Keratinocyte (primary cell): ENCODE measurements at regions not wholly inside any gene's neighbourhood (a gene's known extent, or its start where the extent isn't known, plus 50 kb on each side); places are given as distances from the start of the nearest gene placed in this dataset.

ENCODE experiments used
- DNase-seq: peaks from one replicate; pipeline ENCODE4 v3.0.0-alpha.2; 2011; ENCODE audit warnings: low read depth, missing footprints, low spot score
- FAIRE-seq: peaks from 2 replicates; lab custom pipeline; 2011; peaks lifted over from hg19 to GRCh38; lab: Jason Lieb, UNC
- H2AFZ ChIP-seq: 2 replicates; pipeline ENCODE4 v1.6.0; 2012; ENCODE audit warnings: low read length, control low read depth, inconsistent platforms; ENCODE audit not compliant: control insufficient read depth
- H3K27ac ChIP-seq: 2 replicates; pipeline ENCODE4 v1.5.1; 2011; ENCODE audit warnings: low read length; ENCODE audit not compliant: control insufficient read depth, insufficient read depth
- H3K27me3 ChIP-seq: 3 replicates; pipeline ENCODE4 v1.6.0; 2011; ENCODE audit warnings: low read length; ENCODE audit not compliant: control insufficient read depth, insufficient read depth; ENCODE audit errors: extremely low read depth
- H3K36me3 ChIP-seq, 2 experiments: 2 replicates in 1 of 2; 3 replicates in 1 of 2; pipeline ENCODE4 v1.5.1; 2011; ENCODE audit warnings: low read length in 2 of 2, mild to moderate bottlenecking in 1 of 2; ENCODE audit not compliant: control insufficient read depth in 2 of 2, insufficient read depth in 2 of 2; ENCODE audit errors: extremely low read depth in 1 of 2
- H3K4me1 ChIP-seq: 3 replicates; pipeline ENCODE4 v1.5.1; 2011; ENCODE audit warnings: low read length; ENCODE audit not compliant: control insufficient read depth, insufficient read depth; ENCODE audit errors: extremely low read depth
- H3K4me2 ChIP-seq: 3 replicates; pipeline ENCODE4 v1.6.0; 2011; ENCODE audit warnings: low read depth, low read length; ENCODE audit not compliant: control insufficient read depth, insufficient read depth; ENCODE audit errors: extremely low read depth
- H3K4me3 ChIP-seq, 3 experiments: fragments of 200-600 bp in 1 of 3; sonication (generic) in 1 of 3; 2 replicates in 2 of 3; 3 replicates in 1 of 3; pipeline ENCODE4 v1.5.1; 2011 to 2016; ENCODE audit warnings: low read length in 3 of 3, mild to moderate bottlenecking in 3 of 3, control low read depth in 2 of 3, inconsistent platforms in 1 of 3, low read depth in 1 of 3, mixed read lengths in 1 of 3, mixed run types in 1 of 3, moderate library complexity in 1 of 3; ENCODE audit not compliant: control insufficient read depth in 2 of 3, insufficient read depth in 2 of 3; ENCODE audit errors: extremely low read depth in 1 of 3
- H3K79me2 ChIP-seq: 2 replicates; pipeline ENCODE4 v1.6.0; 2012; ENCODE audit warnings: low read length; ENCODE audit not compliant: control insufficient read depth, insufficient read depth
- H3K9ac ChIP-seq: 3 replicates; pipeline ENCODE4 v1.6.0; 2011; ENCODE audit warnings: low read length; ENCODE audit not compliant: control insufficient read depth, insufficient read depth; ENCODE audit errors: extremely low read depth
- H3K9me1 ChIP-seq: 3 replicates; pipeline ENCODE4 v1.6.0; 2011; ENCODE audit warnings: low read length; ENCODE audit not compliant: control insufficient read depth, insufficient read depth; ENCODE audit errors: extremely low read depth
- H3K9me3 ChIP-seq: 2 replicates; pipeline ENCODE4 v1.5.1; 2012; ENCODE audit warnings: low read depth, low read length; ENCODE audit not compliant: control insufficient read depth
- H4K20me1 ChIP-seq: 3 replicates; pipeline ENCODE4 v1.6.0; 2011; ENCODE audit warnings: low read length; ENCODE audit not compliant: control insufficient read depth, insufficient read depth; ENCODE audit errors: extremely low read depth
- EZH2 ChIP-seq: IDR thresholded peaks from one replicate; pipeline ENCODE4 v1.6.1; 2012; ENCODE audit warnings: inconsistent platforms, mild to moderate bottlenecking, low read length, moderate library complexity
- dilution Hi-C: fragments of 300-500 bp; cut with MboI; formaldehyde crosslinking; loops from one replicate; pipeline ENCODE4 v1.7.0; 2020; ENCODE audit warnings: low sequenced_read_pairs; ENCODE audit not compliant: extremely low pct_ligation_motif_present
- TF ChIP-seq, protein P1 (sequence below), 3 experiments: IDR thresholded peaks in 1 of 3; conservative IDR thresholded peaks in 1 of 3; optimal IDR thresholded peaks in 1 of 3; 2 replicates in 2 of 3; 3 replicates in 1 of 3; pipeline versions ENCODE3 to v1.5.1; 2011; ENCODE audit warnings: low read length in 3 of 3, mild to moderate bottlenecking in 3 of 3, moderate library complexity in 2 of 3, control low read depth in 1 of 3, inconsistent platforms in 1 of 3; ENCODE audit not compliant: insufficient read depth in 2 of 3; ENCODE audit errors: extremely low read depth in 1 of 3

- no peak overlapping the region for H2AFZ ChIP-seq
- no peaks in the 10 kb centered on the region for H3K9me1 ChIP-seq
- dilution Hi-C loops, result no loop called here
- H3K4me3 ChIP-seq, result no peak overlapping the region
- no peak for DNase-seq
- H3K9ac ChIP-seq, result no peak overlapping the region
- H3K27ac ChIP-seq, result no peak overlapping the region
- TF ChIP-seq, protein P1, sequence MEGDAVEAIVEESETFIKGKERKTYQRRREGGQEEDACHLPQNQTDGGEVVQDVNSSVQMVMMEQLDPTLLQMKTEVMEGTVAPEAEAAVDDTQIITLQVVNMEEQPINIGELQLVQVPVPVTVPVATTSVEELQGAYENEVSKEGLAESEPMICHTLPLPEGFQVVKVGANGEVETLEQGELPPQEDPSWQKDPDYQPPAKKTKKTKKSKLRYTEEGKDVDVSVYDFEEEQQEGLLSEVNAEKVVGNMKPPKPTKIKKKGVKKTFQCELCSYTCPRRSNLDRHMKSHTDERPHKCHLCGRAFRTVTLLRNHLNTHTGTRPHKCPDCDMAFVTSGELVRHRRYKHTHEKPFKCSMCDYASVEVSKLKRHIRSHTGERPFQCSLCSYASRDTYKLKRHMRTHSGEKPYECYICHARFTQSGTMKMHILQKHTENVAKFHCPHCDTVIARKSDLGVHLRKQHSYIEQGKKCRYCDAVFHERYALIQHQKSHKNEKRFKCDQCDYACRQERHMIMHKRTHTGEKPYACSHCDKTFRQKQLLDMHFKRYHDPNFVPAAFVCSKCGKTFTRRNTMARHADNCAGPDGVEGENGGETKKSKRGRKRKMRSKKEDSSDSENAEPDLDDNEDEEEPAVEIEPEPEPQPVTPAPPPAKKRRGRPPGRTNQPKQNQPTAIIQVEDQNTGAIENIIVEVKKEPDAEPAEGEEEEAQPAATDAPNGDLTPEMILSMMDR (optimal IDR thresholded peaks at IDR 0.05 in 1 of 3, IDR thresholded peaks at IDR 0.05 in 1 of 3, conservative IDR thresholded peaks at IDR 0.05 in 1 of 3; ENCODE audit: extremely low read depth in 1 of 3, insufficient read depth in 2 of 3, low read length in 3 of 3), result no peak
- TF ChIP-seq EZH2, result no peak
- FAIRE-seq, result no peak
- H3K79me2 ChIP-seq, result no peaks in the 10 kb centered on the region
- H3K36me3 ChIP-seq, result no peaks in the 10 kb centered on the region
- no peaks in the 10 kb centered on the region for H3K9me3 ChIP-seq
- no peak overlapping the region for H3K4me2 ChIP-seq
- H3K4me1 ChIP-seq, result no peaks in the 10 kb centered on the region
- H4K20me1 ChIP-seq, result no peaks in the 10 kb centered on the region
- H3K27me3 ChIP-seq, result no peaks in the 10 kb centered on the region
Measured at GRCh38 chr2:16160281-16161084, 220.1 kb downstream of the MYCN start.

- Histone ChIP-seq H3K4me2 (no peak overlapping the region), H3K27ac (no peak overlapping the region), H3K9me1 (no peaks in the 10 kb centered on the region), H3K27me3 (no peaks in the 10 kb centered on the region), H3K4me1 (no peaks in the 10 kb centered on the region), H3K79me2 (no peaks in the 10 kb centered on the region), H4K20me1 (peaks cover 4% of the 10 kb centered on the region), H3K9ac (no peak overlapping the region), H3K36me3 (no peaks in the 10 kb centered on the region), H3K4me3 (no peak overlapping the region), H2AFZ (no peak overlapping the region), H3K9me3 (no peaks in the 10 kb centered on the region)
- FAIRE-seq (no peak), DNase-seq (no peak)
- dilution Hi-C loops, result no loop called here
- TF ChIP-seq EZH2, result no peak
- TF ChIP-seq, protein P1 (optimal IDR thresholded peaks at IDR 0.05 in 1 of 3, IDR thresholded peaks at IDR 0.05 in 1 of 3, conservative IDR thresholded peaks at IDR 0.05 in 1 of 3; ENCODE audit: extremely low read depth in 1 of 3, insufficient read depth in 2 of 3, low read length in 3 of 3), result no peak
Measured at GRCh38 chr2:16156411-16156810, 216.1 kb downstream of the MYCN start.
